WI38 (cell line): ENCODE measurements at regions not wholly inside any gene's neighbourhood (a gene's known extent, or its start where the extent isn't known, plus 50 kb on each side); places are given as distances from the start of the nearest gene placed in this dataset.

Experiments used
- H3K4me3 ChIP-seq: 2 replicates; pipeline ENCODE4 v1.5.1; 2011; ENCODE audit warnings: low read depth, mild to moderate bottlenecking, control low read depth, low read length
- CTCF ChIP-seq: IDR thresholded peaks from 2 replicates; pipeline ENCODE4 v1.5.1; 2012; ENCODE audit warnings: low read depth, mild to moderate bottlenecking, control low read depth, low read length

- TF ChIP-seq CTCF: no peak
- peak overlapping the region; percentile 81 for H3K4me3 ChIP-seq
Measured at GRCh38 chr1:42035830-42036604, 117.2 kb upstream of the GUCA2B start.

GRCh38 chr1:42035205-42035829, 116.6 kb upstream of the HIVEP3 start:
- TF ChIP-seq CTCF: 0 out of 2 replicates have a peak, but pooled peaks have one; percentile 28
- H3K4me3 ChIP-seq: peak overlapping the region; percentile 81

- no peak for TF ChIP-seq CTCF
- H3K4me3 ChIP-seq: no peak overlapping the region
Measured at GRCh38 chr1:42034426-42034825, 115.7 kb upstream of the HIVEP3 start.

- TF ChIP-seq CTCF: no peak
- no peak overlapping the region for H3K4me3 ChIP-seq
Measured at GRCh38 chr1:42033629-42034028, 114.9 kb upstream of the HIVEP3 start.

- H3K4me3 ChIP-seq: no peak overlapping the region
- TF ChIP-seq CTCF: no peak
Measured at GRCh38 chr1:42017730-42018129, 99.0 kb upstream of the HIVEP3 start.

GRCh38 chr1:42017259-42017658, 98.5 kb upstream of the HIVEP3 start:
- no peak for TF ChIP-seq CTCF
- H3K4me3 ChIP-seq: no peak overlapping the region

GRCh38 chr1:42014823-42015222, 96.1 kb upstream of the HIVEP3 start:
- TF ChIP-seq CTCF: no peak
- no peak overlapping the region for H3K4me3 ChIP-seq
